ENCODE measurements at regions not wholly inside any gene's neighbourhood (a gene's known extent, or its start where the extent isn't known, plus 50 kb on each side); places are given as distances from the start of the nearest gene placed in this dataset.

GRCh38 chr22:47274196-47274595 is 511.7 kb downstream of the TBC1D22A start:
- TF ChIP-seq, protein P1, sequence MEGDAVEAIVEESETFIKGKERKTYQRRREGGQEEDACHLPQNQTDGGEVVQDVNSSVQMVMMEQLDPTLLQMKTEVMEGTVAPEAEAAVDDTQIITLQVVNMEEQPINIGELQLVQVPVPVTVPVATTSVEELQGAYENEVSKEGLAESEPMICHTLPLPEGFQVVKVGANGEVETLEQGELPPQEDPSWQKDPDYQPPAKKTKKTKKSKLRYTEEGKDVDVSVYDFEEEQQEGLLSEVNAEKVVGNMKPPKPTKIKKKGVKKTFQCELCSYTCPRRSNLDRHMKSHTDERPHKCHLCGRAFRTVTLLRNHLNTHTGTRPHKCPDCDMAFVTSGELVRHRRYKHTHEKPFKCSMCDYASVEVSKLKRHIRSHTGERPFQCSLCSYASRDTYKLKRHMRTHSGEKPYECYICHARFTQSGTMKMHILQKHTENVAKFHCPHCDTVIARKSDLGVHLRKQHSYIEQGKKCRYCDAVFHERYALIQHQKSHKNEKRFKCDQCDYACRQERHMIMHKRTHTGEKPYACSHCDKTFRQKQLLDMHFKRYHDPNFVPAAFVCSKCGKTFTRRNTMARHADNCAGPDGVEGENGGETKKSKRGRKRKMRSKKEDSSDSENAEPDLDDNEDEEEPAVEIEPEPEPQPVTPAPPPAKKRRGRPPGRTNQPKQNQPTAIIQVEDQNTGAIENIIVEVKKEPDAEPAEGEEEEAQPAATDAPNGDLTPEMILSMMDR (IDR thresholded peaks at IDR 0.05; ENCODE audit: control insufficient read depth, insufficient read depth, low read depth, low read length, missing control alignments) = no peak
- H3K4me3 ChIP-seq (ENCODE audit: control insufficient read depth, low read depth, low read length) = no peak overlapping the region
- DNase-seq (ENCODE audit: low read depth) = no peak

DNA sequence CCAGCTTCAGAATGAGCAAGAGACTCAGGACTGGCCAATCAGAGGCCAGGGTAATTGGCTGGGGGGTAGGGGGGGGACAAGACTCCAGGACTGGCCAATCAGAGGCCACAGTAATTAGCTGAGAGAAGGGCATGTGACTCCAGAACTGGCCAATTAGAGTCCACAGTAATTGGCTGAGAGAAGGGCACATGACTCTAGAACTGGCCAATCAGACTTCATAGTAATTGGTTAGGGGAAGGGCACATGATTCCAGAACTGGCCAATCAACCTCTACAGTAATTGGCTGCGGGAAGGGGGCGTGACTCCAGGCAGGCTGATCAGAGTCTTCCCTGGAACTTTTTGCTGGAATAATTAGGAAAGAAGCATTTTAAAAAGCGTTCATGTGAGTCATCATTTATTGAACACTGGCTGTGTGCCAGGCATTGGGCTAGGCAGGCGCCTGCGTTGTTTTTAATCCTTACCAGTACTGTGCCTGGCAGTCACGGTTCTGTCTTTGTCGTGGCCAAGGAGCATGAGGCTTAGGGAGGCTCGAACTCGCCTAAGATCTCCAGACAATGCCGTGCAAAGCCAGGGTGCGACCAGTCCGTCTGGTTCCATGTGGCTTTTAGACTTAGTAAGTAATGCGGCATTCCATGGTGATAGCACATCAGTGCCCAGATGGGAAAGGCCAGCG is 508.1 kb downstream of the TBC1D22A start:
- DNase-seq (ENCODE audit: low read depth) = no peak
- no peak overlapping the region for H3K4me3 ChIP-seq (ENCODE audit: control insufficient read depth, low read depth, low read length)
- TF ChIP-seq, protein P1 (IDR thresholded peaks at IDR 0.05; ENCODE audit: control insufficient read depth, insufficient read depth, low read depth, low read length, missing control alignments) = no peak

DNA sequence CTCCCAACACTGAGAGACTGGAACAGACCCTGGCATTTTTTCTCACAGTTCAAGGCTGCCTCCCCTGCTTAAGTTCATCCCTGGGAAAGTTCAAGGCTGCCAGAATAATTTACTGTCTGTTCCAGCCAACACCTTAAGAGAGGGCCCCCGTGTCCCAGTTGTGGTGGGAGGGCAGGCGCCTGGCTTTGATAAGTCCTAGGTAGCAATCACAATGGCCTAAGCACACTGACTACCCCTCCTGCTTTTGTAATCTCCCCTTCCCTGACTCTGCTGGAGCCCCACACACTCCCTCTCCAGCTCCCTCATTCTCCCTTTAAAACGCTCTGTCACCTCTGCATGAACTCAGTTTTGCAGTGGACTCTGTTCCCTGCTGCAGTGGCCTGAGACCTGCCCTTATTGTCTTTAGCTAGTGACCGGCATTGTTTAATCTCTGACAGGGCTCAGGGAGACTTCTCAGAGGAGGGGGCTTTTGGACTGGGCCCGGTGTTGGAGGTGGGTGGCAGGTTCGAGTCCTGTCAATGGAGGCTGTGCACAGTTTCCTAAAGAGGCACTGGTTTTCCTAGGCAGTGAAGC is 507.2 kb downstream of the TBC1D22A start:
- DNase-seq (ENCODE audit: low read depth) = no peak
- TF ChIP-seq, protein P1 (IDR thresholded peaks at IDR 0.05; ENCODE audit: control insufficient read depth, insufficient read depth, low read depth, low read length, missing control alignments) = no peak
- H3K4me3 ChIP-seq (ENCODE audit: control insufficient read depth, low read depth, low read length) = no peak overlapping the region

DNA sequence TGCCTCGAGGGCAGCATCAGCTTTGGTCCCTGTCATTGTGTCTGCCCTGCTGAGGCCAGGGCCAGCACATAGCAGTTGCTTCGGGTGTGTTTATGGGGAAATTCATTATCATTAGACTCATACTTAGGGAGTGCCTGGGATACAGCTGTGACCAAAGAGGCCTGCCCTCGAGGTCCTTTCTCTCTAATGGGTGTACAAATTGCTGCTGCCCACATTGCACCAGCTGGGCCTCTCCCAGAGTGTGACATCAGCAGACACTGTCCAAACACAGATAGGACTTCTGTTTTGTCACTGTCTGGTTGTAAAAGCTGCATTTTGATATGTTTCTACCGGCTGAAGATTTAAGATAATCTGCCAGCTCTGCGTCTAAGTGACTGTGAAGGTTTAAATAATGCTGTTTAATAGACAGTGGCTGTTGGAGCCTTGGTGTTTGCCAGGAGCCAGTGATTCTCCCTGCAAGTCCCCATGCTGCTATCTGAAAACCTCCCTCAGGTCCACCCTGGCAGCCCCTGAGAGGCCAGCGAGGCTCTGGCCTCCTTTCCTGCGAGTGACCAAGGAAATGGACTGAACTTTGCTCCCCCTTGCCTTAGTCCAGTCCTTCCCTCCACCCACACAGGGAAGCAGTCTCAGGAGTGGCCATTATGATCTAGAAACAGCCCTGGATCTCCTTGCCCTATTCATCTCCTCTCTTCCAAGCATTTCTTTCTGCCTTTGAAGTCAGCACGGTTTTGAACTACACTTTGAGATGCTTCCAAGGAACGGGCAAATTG is 505.2 kb downstream of the TBC1D22A start:
- DNase-seq (ENCODE audit: low read depth) = no peak
- TF ChIP-seq, protein P1 (IDR thresholded peaks at IDR 0.05; ENCODE audit: control insufficient read depth, insufficient read depth, low read depth, low read length, missing control alignments) = no peak
- H3K4me3 ChIP-seq (ENCODE audit: control insufficient read depth, low read depth, low read length) = no peak overlapping the region

DNA sequence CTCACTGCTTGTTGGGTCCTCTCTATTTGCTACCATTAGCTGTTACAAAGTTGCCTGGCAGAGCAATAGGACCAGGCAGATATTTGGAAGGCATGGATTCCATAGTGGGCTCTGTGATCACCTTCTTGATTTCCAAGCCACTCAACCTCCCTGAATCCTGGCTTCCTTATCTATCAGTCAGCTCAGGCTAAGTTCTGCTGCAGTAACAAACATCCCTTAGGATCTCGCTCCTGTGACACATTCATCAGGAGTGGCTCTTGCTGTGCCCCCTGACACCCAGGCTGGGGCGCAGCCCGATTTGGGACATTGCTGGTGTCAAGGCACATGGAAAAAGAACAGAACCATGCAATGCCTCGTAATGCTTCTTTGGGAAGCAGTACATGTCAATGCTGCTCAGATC is 503.9 kb downstream of the TBC1D22A start:
- no peak overlapping the region for H3K4me3 ChIP-seq (ENCODE audit: control insufficient read depth, low read depth, low read length)
- TF ChIP-seq, protein P1 (IDR thresholded peaks at IDR 0.05; ENCODE audit: control insufficient read depth, insufficient read depth, low read depth, low read length, missing control alignments) = no peak
- no peak for DNase-seq (ENCODE audit: low read depth)

- no peak for DNase-seq (ENCODE audit: low read depth)
- TF ChIP-seq, protein P1 (IDR thresholded peaks at IDR 0.05; ENCODE audit: control insufficient read depth, insufficient read depth, low read depth, low read length, missing control alignments) = no peak
- H3K4me3 ChIP-seq (ENCODE audit: control insufficient read depth, low read depth, low read length) = no peak overlapping the region
Measured at GRCh38 chr22:47260551-47260950, 498.1 kb downstream of the TBC1D22A start.

All from AG09309 (cell line).